Loucy (cell line): ENCODE measurements at regions not wholly inside any gene's neighbourhood (a gene's known extent, or its start where the extent isn't known, plus 50 kb on each side); places are given as distances from the start of the nearest gene placed in this dataset.

Source experiments
- EZH2phosphoT487 ChIP-seq: fragments of 200-600 bp; IDR thresholded peaks from 2 replicates; pipeline ENCODE4 v1.6.1; 2018; ENCODE audit warnings: antibody characterized with exemption, mild to moderate bottlenecking, moderate library complexity, borderline replicate concordance
- TF ChIP-seq, protein P1 (sequence below): fragments of 200-600 bp; sonication (generic); conservative IDR thresholded peaks from 2 replicates; pipeline ENCODE4 v1.5.1; 2014; ENCODE audit warnings: mild to moderate bottlenecking, antibody characterized with exemption, low read length

GRCh38 chr5:163988566-163988965, 483.1 kb downstream of the MAT2B start:
- TF ChIP-seq, protein P1, sequence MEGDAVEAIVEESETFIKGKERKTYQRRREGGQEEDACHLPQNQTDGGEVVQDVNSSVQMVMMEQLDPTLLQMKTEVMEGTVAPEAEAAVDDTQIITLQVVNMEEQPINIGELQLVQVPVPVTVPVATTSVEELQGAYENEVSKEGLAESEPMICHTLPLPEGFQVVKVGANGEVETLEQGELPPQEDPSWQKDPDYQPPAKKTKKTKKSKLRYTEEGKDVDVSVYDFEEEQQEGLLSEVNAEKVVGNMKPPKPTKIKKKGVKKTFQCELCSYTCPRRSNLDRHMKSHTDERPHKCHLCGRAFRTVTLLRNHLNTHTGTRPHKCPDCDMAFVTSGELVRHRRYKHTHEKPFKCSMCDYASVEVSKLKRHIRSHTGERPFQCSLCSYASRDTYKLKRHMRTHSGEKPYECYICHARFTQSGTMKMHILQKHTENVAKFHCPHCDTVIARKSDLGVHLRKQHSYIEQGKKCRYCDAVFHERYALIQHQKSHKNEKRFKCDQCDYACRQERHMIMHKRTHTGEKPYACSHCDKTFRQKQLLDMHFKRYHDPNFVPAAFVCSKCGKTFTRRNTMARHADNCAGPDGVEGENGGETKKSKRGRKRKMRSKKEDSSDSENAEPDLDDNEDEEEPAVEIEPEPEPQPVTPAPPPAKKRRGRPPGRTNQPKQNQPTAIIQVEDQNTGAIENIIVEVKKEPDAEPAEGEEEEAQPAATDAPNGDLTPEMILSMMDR = no peak
- TF ChIP-seq EZH2phosphoT487 = no peak
